HEK293 (cell line): ENCODE measurements at regions not wholly inside any gene's neighbourhood (a gene's known extent, or its start where the extent isn't known, plus 50 kb on each side); places are given as distances from the start of the nearest gene placed in this dataset.

Experiments used
- CTCF ChIA-PET: fragments of 350-600 bp; formaldehyde crosslinking; extraction: SDS; loops from one replicate; lab custom pipeline; 2021; ENCODE audit warnings: antibody characterized with exemption; lab: Yijun Ruan, JAX
- POLR2A ChIA-PET: fragments of 300-600 bp; formaldehyde crosslinking; extraction: SDS; loops from one replicate; lab custom pipeline; 2020; ENCODE audit warnings: antibody characterized with exemption, inconsistent platforms; lab: Yijun Ruan, JAX
- H3K27ac ChIP-seq: fragments of 200-500 bp; sonication (Bioruptor generic); 2 replicates; pipeline ENCODE4 v1.5.1; 2014; ENCODE audit warnings: low read depth, low read length, control low read depth, inconsistent platforms; ENCODE audit errors: extremely low read depth
- H3K36me3 ChIP-seq, 2 experiments: fragments of 200-500 bp in 1 of 2; sonication (Bioruptor generic) in 1 of 2; 1 replicate in 1 of 2; 2 replicates in 1 of 2; pipeline ENCODE4 v1.5.1; 2014 to 2017; ENCODE audit warnings: inconsistent platforms in 2 of 2, low read length in 2 of 2; ENCODE audit not compliant: control insufficient read depth in 2 of 2, insufficient read depth in 1 of 2
- H3K4me1 ChIP-seq: fragments of 200-500 bp; sonication (Bioruptor generic); 2 replicates; pipeline ENCODE4 v1.5.1; 2014; ENCODE audit warnings: mild to moderate bottlenecking, low read length, inconsistent platforms; ENCODE audit not compliant: control insufficient read depth, insufficient read depth
- H3K4me3 ChIP-seq: 2 replicates; pipeline ENCODE4 v1.5.1; 2011; ENCODE audit warnings: low read depth, mild to moderate bottlenecking, control low read depth, low read length, moderate library complexity
- H3K9me3 ChIP-seq: fragments of 200-500 bp; sonication (Bioruptor generic); 2 replicates; pipeline ENCODE4 v1.5.1; 2014; ENCODE audit warnings: low read depth, low read length, inconsistent platforms; ENCODE audit not compliant: control insufficient read depth, insufficient read depth
- CTCF ChIP-seq: fragments of 450-650 bp; formaldehyde crosslinking; IDR thresholded peaks from 2 replicates; pipeline ENCODE4 v1.5.1; 2016; ENCODE audit warnings: missing biosample characterization, missing genetic modification characterization
- GLI2 ChIP-seq: fragments of 450-650 bp; formaldehyde crosslinking; IDR thresholded peaks from 2 replicates; pipeline ENCODE4; 2017; ENCODE audit warnings: missing biosample characterization, missing genetic modification characterization, low read depth, borderline replicate concordance
- PRDM10 ChIP-seq: fragments of 450-650 bp; formaldehyde crosslinking; IDR thresholded peaks from 2 replicates; pipeline ENCODE4 v1.5.1; 2016; ENCODE audit warnings: missing biosample characterization, missing genetic modification characterization
- ZBTB20 ChIP-seq: fragments of 450-650 bp; formaldehyde crosslinking; IDR thresholded peaks from 2 replicates; pipeline ENCODE4 v1.5.1; 2016; ENCODE audit warnings: missing biosample characterization, missing genetic modification characterization
- ZIC2 ChIP-seq: fragments of 450-650 bp; formaldehyde crosslinking; IDR thresholded peaks from 2 replicates; pipeline ENCODE4 v1.5.1; 2016; ENCODE audit warnings: missing biosample characterization, missing genetic modification characterization
- ZNF140 ChIP-seq: fragments of 450-650 bp; formaldehyde crosslinking; IDR thresholded peaks from 2 replicates; pipeline ENCODE4 v1.5.1; 2016; ENCODE audit warnings: missing biosample characterization, missing genetic modification characterization
- ZNF19 ChIP-seq: fragments of 450-650 bp; formaldehyde crosslinking; IDR thresholded peaks from 2 replicates; pipeline ENCODE4; 2016; ENCODE audit warnings: missing biosample characterization, missing genetic modification characterization, low read depth
- ZNF24 ChIP-seq: fragments of 450-650 bp; formaldehyde crosslinking; IDR thresholded peaks from 2 replicates; pipeline ENCODE4 v1.5.1; 2016; ENCODE audit warnings: missing biosample characterization, missing genetic modification characterization
- ZNF473 ChIP-seq: fragments of 450-650 bp; formaldehyde crosslinking; IDR thresholded peaks from 2 replicates; pipeline ENCODE4 v1.5.1; 2017; ENCODE audit warnings: missing biosample characterization, missing genetic modification characterization
- ZNF513 ChIP-seq: fragments of 450-650 bp; IDR thresholded peaks from 2 replicates; pipeline ENCODE4 v1.5.1; 2018; ENCODE audit warnings: missing biosample characterization, missing genetic modification characterization
- ZNF514 ChIP-seq: fragments of 450-650 bp; formaldehyde crosslinking; IDR thresholded peaks from 2 replicates; pipeline ENCODE4 v1.5.1; 2016; ENCODE audit warnings: missing biosample characterization, missing genetic modification characterization
- ZNF654 ChIP-seq: fragments of 450-650 bp; formaldehyde crosslinking; IDR thresholded peaks from 2 replicates; pipeline ENCODE4 v1.5.1; 2016; ENCODE audit warnings: low read depth, missing biosample characterization, missing genetic modification characterization
- ZNF660 ChIP-seq: fragments of 450-650 bp; IDR thresholded peaks from 2 replicates; pipeline ENCODE4 v1.5.1; 2018; ENCODE audit warnings: missing biosample characterization, mild to moderate bottlenecking, missing genetic modification characterization
- ZNF777 ChIP-seq: fragments of 450-650 bp; formaldehyde crosslinking; IDR thresholded peaks from 2 replicates; pipeline ENCODE4 v1.5.1; 2017; ENCODE audit warnings: missing biosample characterization, missing genetic modification characterization, borderline replicate concordance
- ZSCAN16 ChIP-seq: fragments of 450-650 bp; formaldehyde crosslinking; IDR thresholded peaks from 2 replicates; pipeline ENCODE4 v1.5.1; 2016; ENCODE audit warnings: missing biosample characterization, missing genetic modification characterization
- TF ChIP-seq, protein P1 (sequence below): sonication (generic); formaldehyde crosslinking; IDR thresholded peaks from 2 replicates; pipeline ENCODE4 v1.8.1; 2022; ENCODE audit warnings: mild to moderate bottlenecking, moderate library complexity, missing genetic modification reagents
- TF ChIP-seq, protein P2 (sequence below): fragments of 450-650 bp; formaldehyde crosslinking; IDR thresholded peaks from 2 replicates; pipeline ENCODE4 v1.5.1; 2016; ENCODE audit warnings: missing biosample characterization, missing genetic modification characterization

DNA sequence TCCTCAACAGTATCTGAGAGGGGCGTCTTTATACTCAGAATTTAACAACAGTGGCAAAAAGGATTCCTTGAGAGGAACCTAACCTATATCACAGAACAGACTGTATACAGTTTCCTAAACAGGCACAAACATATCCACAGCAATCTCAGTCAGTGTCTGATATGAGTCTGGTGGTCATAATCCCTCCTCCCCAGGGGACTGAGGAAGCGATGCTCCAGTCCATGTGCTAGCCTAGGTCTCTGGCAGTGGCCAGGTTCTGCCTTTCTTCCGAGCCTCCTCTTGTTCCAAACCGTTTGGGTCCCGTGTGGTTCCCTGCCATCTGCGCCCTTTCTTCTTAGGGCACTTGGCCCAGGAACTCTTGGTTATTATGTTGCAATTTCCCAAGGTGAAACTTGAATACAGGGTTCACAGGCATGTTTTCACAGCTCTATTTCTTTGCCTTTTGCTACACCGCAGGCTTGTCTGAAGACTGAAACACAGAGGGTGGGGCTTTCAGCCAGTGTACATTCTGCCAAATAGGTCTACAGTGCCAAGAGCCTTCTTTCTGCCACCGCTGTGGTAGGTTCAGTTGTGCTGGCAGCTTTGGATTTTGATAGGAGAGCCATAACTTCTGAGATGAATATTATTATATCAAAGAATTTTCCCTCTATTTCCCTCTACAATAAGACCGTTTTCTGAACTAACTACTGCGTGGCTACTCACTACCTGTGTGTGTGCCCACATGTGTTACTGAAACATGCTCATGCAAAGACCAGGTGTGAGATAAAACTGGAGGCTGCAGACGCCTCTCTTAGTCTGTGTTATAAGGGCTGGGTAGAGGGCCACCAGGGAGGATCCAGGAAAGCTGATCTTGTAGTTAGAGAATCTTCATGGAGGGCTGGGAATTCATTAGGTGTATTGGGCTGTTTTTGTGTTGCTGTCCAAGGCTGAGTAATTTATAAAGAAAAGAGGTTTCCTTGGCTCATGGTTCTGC is 75.0 kb upstream of the HAAO start:
- Histone ChIP-seq H3K4me1 (no peaks in the 10 kb centered on the region), H3K36me3 (no peaks in the 10 kb centered on the region), H3K4me3 (no peak overlapping the region), H3K9me3 (no peaks in the 10 kb centered on the region), H3K27ac (no peak overlapping the region)
- TF ChIP-seq ZNF654 (no peak), ZNF19 (no peak), ZNF24 (tag by site-specific recombination) (no peak), ZIC2 (tag by site-specific recombination) (no peak), ZNF777 (no peak), ZSCAN16 (tag by site-specific recombination) (no peak), ZNF513 (no peak), PRDM10 (tag by site-specific recombination) (no peak), ZNF514 (no peak), ZNF660 (tag by site-specific recombination) (no peak), GLI2 (tag by site-specific recombination) (no peak), ZNF473 (no peak), ZBTB20 (no peak), CTCF (no peak), ZNF140 (tag by site-specific recombination) (no peak)
- TF ChIP-seq, protein P1, sequence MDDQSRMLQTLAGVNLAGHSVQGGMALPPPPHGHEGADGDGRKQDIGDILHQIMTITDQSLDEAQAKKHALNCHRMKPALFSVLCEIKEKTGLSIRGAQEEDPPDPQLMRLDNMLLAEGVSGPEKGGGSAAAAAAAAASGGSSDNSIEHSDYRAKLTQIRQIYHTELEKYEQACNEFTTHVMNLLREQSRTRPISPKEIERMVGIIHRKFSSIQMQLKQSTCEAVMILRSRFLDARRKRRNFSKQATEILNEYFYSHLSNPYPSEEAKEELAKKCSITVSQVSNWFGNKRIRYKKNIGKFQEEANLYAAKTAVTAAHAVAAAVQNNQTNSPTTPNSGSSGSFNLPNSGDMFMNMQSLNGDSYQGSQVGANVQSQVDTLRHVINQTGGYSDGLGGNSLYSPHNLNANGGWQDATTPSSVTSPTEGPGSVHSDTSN (CRISPR knock-in tag): no peak
- TF ChIP-seq, protein P2, sequence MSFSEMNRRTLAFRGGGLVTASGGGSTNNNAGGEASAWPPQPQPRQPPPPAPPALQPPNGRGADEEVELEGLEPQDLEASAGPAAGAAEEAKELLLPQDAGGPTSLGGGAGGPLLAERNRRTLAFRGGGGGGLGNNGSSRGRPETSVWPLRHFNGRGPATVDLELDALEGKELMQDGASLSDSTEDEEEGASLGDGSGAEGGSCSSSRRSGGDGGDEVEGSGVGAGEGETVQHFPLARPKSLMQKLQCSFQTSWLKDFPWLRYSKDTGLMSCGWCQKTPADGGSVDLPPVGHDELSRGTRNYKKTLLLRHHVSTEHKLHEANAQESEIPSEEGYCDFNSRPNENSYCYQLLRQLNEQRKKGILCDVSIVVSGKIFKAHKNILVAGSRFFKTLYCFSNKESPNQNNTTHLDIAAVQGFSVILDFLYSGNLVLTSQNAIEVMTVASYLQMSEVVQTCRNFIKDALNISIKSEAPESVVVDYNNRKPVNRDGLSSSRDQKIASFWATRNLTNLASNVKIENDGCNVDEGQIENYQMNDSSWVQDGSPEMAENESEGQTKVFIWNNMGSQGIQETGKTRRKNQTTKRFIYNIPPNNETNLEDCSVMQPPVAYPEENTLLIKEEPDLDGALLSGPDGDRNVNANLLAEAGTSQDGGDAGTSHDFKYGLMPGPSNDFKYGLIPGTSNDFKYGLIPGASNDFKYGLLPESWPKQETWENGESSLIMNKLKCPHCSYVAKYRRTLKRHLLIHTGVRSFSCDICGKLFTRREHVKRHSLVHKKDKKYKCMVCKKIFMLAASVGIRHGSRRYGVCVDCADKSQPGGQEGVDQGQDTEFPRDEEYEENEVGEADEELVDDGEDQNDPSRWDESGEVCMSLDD (tag by site-specific recombination): no peak
- POLR2A ChIA-PET: no interaction called here
- CTCF ChIA-PET: interaction anchor here (1.1 kb wide), 1 partner anchor 8 kb away, joined by 5 read pairs; no protein-coding TSS in a partner anchor
